ENCODE measurements at regions not wholly inside any gene's neighbourhood (a gene's known extent, or its start where the extent isn't known, plus 50 kb on each side); places are given as distances from the start of the nearest gene placed in this dataset.

DNA sequence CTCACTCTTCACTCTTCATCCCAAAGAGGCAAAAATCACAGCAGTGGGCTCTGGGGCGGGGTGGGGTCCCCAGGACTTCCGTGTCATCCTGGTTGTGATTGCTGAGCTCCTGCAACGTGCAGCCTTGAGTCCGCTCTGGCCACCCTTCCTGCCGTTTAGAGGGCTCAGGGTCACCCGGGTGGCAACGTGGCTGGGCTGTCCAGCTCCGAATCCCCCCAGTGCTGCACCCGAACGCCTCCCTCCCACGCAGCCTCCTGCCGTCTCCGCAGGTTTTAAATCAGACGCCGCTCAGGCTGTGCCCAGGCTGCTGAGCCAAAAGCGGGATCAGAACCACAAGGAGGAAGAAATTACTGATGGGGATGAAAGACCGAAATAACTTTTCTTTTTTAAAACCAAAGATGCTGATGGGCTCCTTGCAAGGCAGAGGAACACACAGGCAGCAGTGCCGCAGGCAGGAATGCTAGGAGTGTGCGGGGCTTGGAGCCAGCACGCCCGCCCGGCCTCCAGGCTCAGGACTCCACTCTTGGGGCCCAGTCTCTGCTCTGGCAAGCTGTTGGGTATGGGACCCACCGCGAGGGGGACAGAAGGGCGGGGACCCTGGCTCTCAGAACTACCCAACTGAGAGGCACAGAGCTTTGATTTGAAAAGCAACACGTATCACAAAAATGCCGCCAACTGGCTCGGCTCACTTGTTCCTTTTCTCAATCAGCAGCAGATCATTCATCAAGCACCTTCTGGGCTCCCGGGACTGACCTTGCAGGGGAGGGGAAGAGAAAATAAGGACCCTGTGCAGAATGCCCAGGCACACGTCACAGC lies 313.0 kb downstream of the CTTN start:
- peaks cover 33% of the 10 kb centered on the region for H3K27me3 ChIP-seq
- TF ChIP-seq, protein P1, sequence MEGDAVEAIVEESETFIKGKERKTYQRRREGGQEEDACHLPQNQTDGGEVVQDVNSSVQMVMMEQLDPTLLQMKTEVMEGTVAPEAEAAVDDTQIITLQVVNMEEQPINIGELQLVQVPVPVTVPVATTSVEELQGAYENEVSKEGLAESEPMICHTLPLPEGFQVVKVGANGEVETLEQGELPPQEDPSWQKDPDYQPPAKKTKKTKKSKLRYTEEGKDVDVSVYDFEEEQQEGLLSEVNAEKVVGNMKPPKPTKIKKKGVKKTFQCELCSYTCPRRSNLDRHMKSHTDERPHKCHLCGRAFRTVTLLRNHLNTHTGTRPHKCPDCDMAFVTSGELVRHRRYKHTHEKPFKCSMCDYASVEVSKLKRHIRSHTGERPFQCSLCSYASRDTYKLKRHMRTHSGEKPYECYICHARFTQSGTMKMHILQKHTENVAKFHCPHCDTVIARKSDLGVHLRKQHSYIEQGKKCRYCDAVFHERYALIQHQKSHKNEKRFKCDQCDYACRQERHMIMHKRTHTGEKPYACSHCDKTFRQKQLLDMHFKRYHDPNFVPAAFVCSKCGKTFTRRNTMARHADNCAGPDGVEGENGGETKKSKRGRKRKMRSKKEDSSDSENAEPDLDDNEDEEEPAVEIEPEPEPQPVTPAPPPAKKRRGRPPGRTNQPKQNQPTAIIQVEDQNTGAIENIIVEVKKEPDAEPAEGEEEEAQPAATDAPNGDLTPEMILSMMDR (IDR thresholded peaks at IDR 0.05; ENCODE audit: low read depth, low read length): no peak
- no peaks in the 10 kb centered on the region for H3K36me3 ChIP-seq
- no peak for DNase-seq
- no peak overlapping the region for H3K4me3 ChIP-seq (ENCODE audit: low read depth, low read length)
- H3K4me1 ChIP-seq: 0 out of 2 replicates have a peak, but pooled peaks cover 4% of the 10 kb centered on the region
- H3K9me3 ChIP-seq: no peaks in the 10 kb centered on the region

- H3K4me1 ChIP-seq: 0 out of 2 replicates have a peak, but pooled peaks cover 4% of the 10 kb centered on the region
- no peak for DNase-seq
- no peaks in the 10 kb centered on the region for H3K9me3 ChIP-seq
- H3K36me3 ChIP-seq: no peaks in the 10 kb centered on the region
- no peak overlapping the region for H3K4me3 ChIP-seq (ENCODE audit: low read depth, low read length)
- TF ChIP-seq, protein P1 (IDR thresholded peaks at IDR 0.05; ENCODE audit: low read depth, low read length): no peak
- peaks cover 38% of the 10 kb centered on the region for H3K27me3 ChIP-seq
These were observed 313.5 kb downstream of the CTTN start for GRCh38 chr11:70711911-70712185.

DNA sequence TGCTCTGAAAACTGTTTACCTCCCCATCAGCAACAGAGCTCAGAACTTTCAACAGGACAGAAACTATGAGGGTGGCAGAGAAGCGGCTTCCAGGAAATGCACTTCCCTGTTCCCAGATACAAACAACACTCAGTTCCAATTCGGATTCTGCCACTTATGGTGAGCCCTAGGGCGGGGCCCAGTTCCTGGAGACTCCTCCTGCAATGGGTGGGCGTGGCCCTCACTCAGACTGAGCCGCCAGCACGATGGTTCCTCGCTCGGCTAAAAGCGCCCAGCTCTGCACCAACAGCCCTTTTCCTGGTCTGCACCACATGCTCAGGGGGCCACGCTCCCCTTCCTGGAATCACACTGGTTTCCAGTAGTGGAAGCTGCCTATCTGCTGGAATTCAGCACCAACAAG lies 314.1 kb downstream of the CTTN start:
- Histone ChIP-seq H3K27me3 (peaks cover 45% of the 10 kb centered on the region), H3K4me1 (0 out of 2 replicates have a peak, but pooled peaks cover 4% of the 10 kb centered on the region), H3K36me3 (no peaks in the 10 kb centered on the region), H3K4me3 (ENCODE audit: low read depth, low read length) (no peak overlapping the region), H3K9me3 (no peaks in the 10 kb centered on the region)
- TF ChIP-seq, protein P1 (IDR thresholded peaks at IDR 0.05; ENCODE audit: low read depth, low read length): no peak
- DNase-seq: no peak

DNA sequence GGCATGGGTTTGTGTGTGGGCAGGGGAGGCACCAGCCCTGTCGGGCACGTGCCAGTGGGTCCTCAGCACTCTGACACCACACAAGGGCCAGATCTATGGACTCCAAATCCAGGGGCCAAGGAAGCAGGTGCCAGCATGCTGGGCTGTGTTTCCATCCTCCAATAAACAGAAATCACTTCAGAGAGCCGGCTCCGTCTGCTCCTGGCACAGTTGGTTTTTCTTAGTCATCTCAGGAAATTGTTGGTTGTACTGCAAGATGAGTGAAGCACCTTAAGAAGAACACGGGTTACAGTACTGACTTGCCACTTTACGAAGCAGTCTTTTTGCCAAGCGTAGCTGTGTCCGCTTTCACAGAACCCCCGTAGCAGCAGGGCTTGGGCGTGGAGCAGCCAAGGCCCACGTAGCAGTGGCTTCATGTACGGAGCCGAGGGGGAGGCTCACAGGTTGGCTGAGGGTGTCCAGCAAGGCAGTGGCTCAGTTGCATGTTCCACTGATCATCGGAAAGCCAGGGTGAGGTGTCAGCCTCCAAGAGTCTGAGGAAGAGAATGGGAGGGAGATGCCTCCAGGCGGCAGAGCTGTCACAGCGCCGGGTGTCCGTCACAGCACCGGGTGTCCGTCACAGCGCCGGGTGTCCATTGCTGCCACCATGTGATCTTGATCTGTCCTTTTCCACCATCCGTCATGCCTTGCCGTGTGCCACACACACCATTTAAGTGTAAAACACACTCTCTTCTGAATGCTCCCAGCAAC lies 314.9 kb downstream of the CTTN start:
- H3K36me3 ChIP-seq: no peaks in the 10 kb centered on the region
- TF ChIP-seq, protein P1 (IDR thresholded peaks at IDR 0.05; ENCODE audit: low read depth, low read length): no peak
- no peak for DNase-seq
- 0 out of 2 replicates have a peak, but pooled peaks cover 4% of the 10 kb centered on the region for H3K4me1 ChIP-seq
- peaks cover 53% of the 10 kb centered on the region for H3K27me3 ChIP-seq
- no peak overlapping the region for H3K4me3 ChIP-seq (ENCODE audit: low read depth, low read length)
- no peaks in the 10 kb centered on the region for H3K9me3 ChIP-seq

- TF ChIP-seq, protein P1 (IDR thresholded peaks at IDR 0.05; ENCODE audit: low read depth, low read length): no peak
- no peak for DNase-seq
These were observed 315.8 kb downstream of the CTTN start for GRCh38 chr11:70713988-70714665.

More at GRCh38 chr11:70713988-70714665, 315.8 kb downstream of the CTTN start:
- no peaks in the 10 kb centered on the region for H3K36me3 ChIP-seq
- no peaks in the 10 kb centered on the region for H3K9me3 ChIP-seq
- 0 out of 2 replicates have a peak, but pooled peaks cover 4% of the 10 kb centered on the region for H3K4me1 ChIP-seq
- no peak overlapping the region for H3K4me3 ChIP-seq (ENCODE audit: low read depth, low read length)
- H3K27me3 ChIP-seq: peaks cover 61% of the 10 kb centered on the region

Data from BE2C (cell line).